Stomach (tissue), 4 donors: ENCODE measurements at regions not wholly inside any gene's neighbourhood (a gene's known extent, or its start where the extent isn't known, plus 50 kb on each side); places are given as distances from the start of the nearest gene placed in this dataset.
"Not testable (repeated sequence)": the region's sequence is repeated elsewhere in the genome, so short reads cannot be mapped to it uniquely, and the experiment has no call there.

Source experiments
- POLR2A ChIP-seq, 4 donors: fragments of 450-650 bp; IDR thresholded peaks; one replicate each; pipeline ENCODE4 v1.6.1; 2016; ENCODE audit warnings: antibody characterized with exemption in 4 of 4, control low read depth in 2 of 4, mild to moderate bottlenecking in 1 of 4, moderate library complexity in 1 of 4
- TF ChIP-seq, protein P1 (sequence below), 7 experiments: fragments of 450-650 bp in 4 of 7; fragments of 200-600 bp in 3 of 7; sonication (generic) in 3 of 7; IDR thresholded peaks; one replicate each; pipeline ENCODE4 v1.5.1; 2016 to 2019; ENCODE audit warnings: antibody characterized with exemption in 7 of 7, control low read depth in 2 of 7, mild to moderate bottlenecking in 1 of 7

- TF ChIP-seq, protein P1, sequence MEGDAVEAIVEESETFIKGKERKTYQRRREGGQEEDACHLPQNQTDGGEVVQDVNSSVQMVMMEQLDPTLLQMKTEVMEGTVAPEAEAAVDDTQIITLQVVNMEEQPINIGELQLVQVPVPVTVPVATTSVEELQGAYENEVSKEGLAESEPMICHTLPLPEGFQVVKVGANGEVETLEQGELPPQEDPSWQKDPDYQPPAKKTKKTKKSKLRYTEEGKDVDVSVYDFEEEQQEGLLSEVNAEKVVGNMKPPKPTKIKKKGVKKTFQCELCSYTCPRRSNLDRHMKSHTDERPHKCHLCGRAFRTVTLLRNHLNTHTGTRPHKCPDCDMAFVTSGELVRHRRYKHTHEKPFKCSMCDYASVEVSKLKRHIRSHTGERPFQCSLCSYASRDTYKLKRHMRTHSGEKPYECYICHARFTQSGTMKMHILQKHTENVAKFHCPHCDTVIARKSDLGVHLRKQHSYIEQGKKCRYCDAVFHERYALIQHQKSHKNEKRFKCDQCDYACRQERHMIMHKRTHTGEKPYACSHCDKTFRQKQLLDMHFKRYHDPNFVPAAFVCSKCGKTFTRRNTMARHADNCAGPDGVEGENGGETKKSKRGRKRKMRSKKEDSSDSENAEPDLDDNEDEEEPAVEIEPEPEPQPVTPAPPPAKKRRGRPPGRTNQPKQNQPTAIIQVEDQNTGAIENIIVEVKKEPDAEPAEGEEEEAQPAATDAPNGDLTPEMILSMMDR (IDR thresholded peaks at IDR 0.05) = not testable (repeated sequence)
- not testable (repeated sequence) for TF ChIP-seq POLR2A (IDR thresholded peaks at IDR 0.05)
Observed at GRCh38 chr9:94402795-94403194, 74.4 kb upstream of the NUTM2F start.
